Spleen (tissue), 11 donors: ENCODE measurements at regions not wholly inside any gene's neighbourhood (a gene's known extent, or its start where the extent isn't known, plus 50 kb on each side); places are given as distances from the start of the nearest gene placed in this dataset.

ENCODE experiments used
- DNase-seq: peaks from one replicate; pipeline ENCODE4 v3.0.0-alpha.2; 2020
- H3K27ac ChIP-seq, 8 donors: fragments of 200-600 bp; sonication (generic) in 7 of 8; 1 replicate in 4 of 8; 2 replicates in 4 of 8; pipeline versions ENCODE4 v1.5.0 to v1.8.0; 2016 to 2021; ENCODE audit warnings: inconsistent platforms in 4 of 8, mild to moderate bottlenecking in 4 of 8, moderate library complexity in 1 of 8
- H3K27me3 ChIP-seq, 7 donors: fragments of 200-600 bp; sonication (generic) in 6 of 7; replicated peaks in 1 of 7; 1 replicate in 4 of 7; 2 replicates in 3 of 7; pipeline versions ENCODE4 v1.5.0 to v1.8.0; 2016 to 2021; ENCODE audit warnings: inconsistent platforms in 3 of 7, mild to moderate bottlenecking in 1 of 7
- H3K36me3 ChIP-seq, 6 donors: fragments of 200-600 bp; sonication (generic) in 5 of 6; 1 replicate in 4 of 6; 2 replicates in 2 of 6; pipeline versions ENCODE4 v1.5.0 to v1.8.0; 2016 to 2021; ENCODE audit warnings: inconsistent platforms in 2 of 6
- H3K4me1 ChIP-seq, 6 donors: fragments of 200-600 bp; sonication (generic) in 5 of 6; 1 replicate in 3 of 6; 2 replicates in 3 of 6; pipeline versions ENCODE4 v1.5.0 to v1.8.0; 2016 to 2021; ENCODE audit warnings: inconsistent platforms in 3 of 6
- H3K4me3 ChIP-seq, 8 donors: fragments of 200-600 bp; sonication (generic) in 7 of 8; 1 replicate in 4 of 8; 2 replicates in 4 of 8; pipeline versions ENCODE4 v1.5.0 to v1.8.0; 2016 to 2021; ENCODE audit warnings: inconsistent platforms in 4 of 8, mild to moderate bottlenecking in 4 of 8, moderate library complexity in 2 of 8
- H3K9me3 ChIP-seq, 8 donors: fragments of 200-600 bp; sonication (generic) in 7 of 8; 1 replicate in 4 of 8; 2 replicates in 4 of 8; pipeline versions ENCODE4 v1.5.0 to v1.8.0; 2016 to 2021; ENCODE audit warnings: inconsistent platforms in 4 of 8
- POLR2A ChIP-seq, 3 donors: fragments of 450-650 bp; IDR thresholded peaks; one replicate each; pipeline ENCODE4 v1.5.1; 2017; ENCODE audit warnings: antibody characterized with exemption in 3 of 3, mild to moderate bottlenecking in 1 of 3
- POLR2AphosphoS5 ChIP-seq, 3 donors: sonication (generic); formaldehyde crosslinking; IDR thresholded peaks; one replicate each; pipeline ENCODE4 v1.5.1; 2017; ENCODE audit warnings: antibody characterized with exemption in 3 of 3
- whole genome bisulfite sequencing, 5 donors: extraction: QIAGEN DNeasy Blood & Tissue Kit in 3 of 5; methylation state at CpG; one replicate each; pipeline versions ENCODE4 v1.1.5 to v1.1.7; 2013 to 2018; 5-methylcytosine and 5-hydroxymethylcytosine counted together
- intact Hi-C: fragments of 100-400 bp; cut with DNase I; formaldehyde crosslinking; loops from one replicate; pipeline ENCODE4 v1.15.0; 2023; ENCODE audit warnings: low total_unique reads
- TF ChIP-seq, protein P1 (sequence below), 11 experiments: fragments of 200-600 bp in 7 of 11; fragments of 450-650 bp in 4 of 11; sonication (generic) in 4 of 11; IDR thresholded peaks in 8 of 11; conservative IDR thresholded peaks in 3 of 11; 1 replicate in 7 of 11; 2 replicates in 4 of 11; pipeline versions ENCODE4 v1.4.0 to v1.8.0; 2016 to 2021; ENCODE audit warnings: antibody characterized with exemption in 11 of 11, inconsistent platforms in 4 of 11, mild to moderate bottlenecking in 1 of 11
- donor health status: healthy with polysubstance abuse.
- donor health status: DM: no; HTN: no; CAD: no; lungs with moderate emphysema.
- donor health status: DM: no; HTN: no; CAD: no.
- donor health status: Bipolar disorder and iron deficiency.
- donor health status: healthy.
- donor health status: DM: no; HTN: no; CAD: no.
- donor health status: DM: yes; HTN: yes; CAD: no.

DNA sequence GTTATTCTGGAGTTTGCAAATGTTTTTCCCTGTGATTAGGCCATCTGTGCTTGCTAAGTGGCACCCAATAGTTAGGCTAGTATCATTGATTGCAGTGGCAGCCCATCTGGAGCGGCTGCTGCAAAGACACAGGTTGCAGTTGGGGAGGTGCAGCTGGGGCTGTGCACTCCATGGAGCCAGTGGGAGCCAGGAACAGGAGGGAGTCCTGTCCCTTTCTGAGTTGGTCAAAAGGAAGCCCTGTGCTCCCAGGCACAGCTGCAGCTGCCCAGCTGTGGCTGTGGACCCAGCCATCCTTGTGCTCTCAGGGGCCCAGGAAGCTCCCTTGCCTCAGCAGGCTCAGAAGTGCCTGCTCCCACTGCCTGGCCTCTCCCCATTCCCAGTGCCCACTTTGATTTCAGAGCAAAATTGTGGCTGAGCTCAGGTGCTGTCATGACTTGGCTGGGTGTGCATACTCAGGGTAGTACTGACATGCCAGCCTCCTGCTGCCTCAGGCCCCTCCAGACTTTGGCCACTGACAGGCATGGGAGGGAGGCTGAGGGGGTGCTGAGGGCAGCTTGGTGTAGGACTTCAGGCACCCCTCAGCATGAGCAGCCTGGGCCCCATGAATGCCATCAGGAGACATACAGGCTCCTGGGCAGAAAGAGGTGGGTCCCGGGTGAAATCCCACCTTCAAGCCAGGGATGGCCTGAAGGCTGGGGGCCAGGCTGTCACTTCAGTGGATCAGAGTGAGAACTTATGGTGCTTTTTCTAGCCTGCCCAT lies 270.6 kb downstream of the PCDH20 start:
- no peaks in the 10 kb centered on the region for H3K36me3 ChIP-seq
- intact Hi-C loops = no loop called here
- no peaks in the 10 kb centered on the region for H3K4me1 ChIP-seq
- H3K9me3 ChIP-seq = peaks cover 0 to 24% (median 17%) of the 10 kb centered on the region in 8 donors
- peak; percentile 45 for DNase-seq
- WGBS, 5 donors = 78 to 92% (median 83%) methylated on average over 2 of the region's 2 CpGs
- H3K4me3 ChIP-seq = no peak overlapping the region
- no peak overlapping the region for H3K27ac ChIP-seq
- H3K27me3 ChIP-seq = no peaks in the 10 kb centered on the region
- TF ChIP-seq, protein P1, sequence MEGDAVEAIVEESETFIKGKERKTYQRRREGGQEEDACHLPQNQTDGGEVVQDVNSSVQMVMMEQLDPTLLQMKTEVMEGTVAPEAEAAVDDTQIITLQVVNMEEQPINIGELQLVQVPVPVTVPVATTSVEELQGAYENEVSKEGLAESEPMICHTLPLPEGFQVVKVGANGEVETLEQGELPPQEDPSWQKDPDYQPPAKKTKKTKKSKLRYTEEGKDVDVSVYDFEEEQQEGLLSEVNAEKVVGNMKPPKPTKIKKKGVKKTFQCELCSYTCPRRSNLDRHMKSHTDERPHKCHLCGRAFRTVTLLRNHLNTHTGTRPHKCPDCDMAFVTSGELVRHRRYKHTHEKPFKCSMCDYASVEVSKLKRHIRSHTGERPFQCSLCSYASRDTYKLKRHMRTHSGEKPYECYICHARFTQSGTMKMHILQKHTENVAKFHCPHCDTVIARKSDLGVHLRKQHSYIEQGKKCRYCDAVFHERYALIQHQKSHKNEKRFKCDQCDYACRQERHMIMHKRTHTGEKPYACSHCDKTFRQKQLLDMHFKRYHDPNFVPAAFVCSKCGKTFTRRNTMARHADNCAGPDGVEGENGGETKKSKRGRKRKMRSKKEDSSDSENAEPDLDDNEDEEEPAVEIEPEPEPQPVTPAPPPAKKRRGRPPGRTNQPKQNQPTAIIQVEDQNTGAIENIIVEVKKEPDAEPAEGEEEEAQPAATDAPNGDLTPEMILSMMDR (IDR thresholded peaks at IDR 0.05 in 8 of 11, conservative IDR thresholded peaks at IDR 0.05 in 3 of 11) = no peak
- TF ChIP-seq POLR2A (IDR thresholded peaks at IDR 0.05) = no peak
- no peak for TF ChIP-seq POLR2AphosphoS5 (IDR thresholded peaks at IDR 0.05)

DNA sequence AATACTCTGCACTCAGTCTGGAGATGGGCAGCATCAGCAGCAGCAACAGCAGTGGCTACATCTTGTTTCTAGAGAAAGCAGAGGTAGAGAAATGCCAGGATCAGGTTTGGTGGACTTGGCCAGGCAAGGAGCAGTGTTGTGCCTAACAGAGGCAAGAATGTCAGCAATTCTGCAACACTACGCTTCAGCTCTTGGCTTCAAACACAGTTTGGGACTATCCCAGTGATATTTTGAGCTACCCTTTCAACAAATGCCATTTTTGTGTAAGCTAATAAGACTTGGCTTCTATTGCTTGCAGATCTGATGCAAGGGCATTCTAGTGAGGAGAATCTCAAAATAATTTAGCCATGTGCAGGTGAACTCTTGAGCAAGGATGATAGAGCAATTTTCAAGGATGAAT lies 271.3 kb downstream of the PCDH20 start:
- TF ChIP-seq POLR2A (IDR thresholded peaks at IDR 0.05) (no peak), POLR2AphosphoS5 (IDR thresholded peaks at IDR 0.05) (no peak)
- TF ChIP-seq, protein P1 (IDR thresholded peaks at IDR 0.05 in 8 of 11, conservative IDR thresholded peaks at IDR 0.05 in 3 of 11) = no peak
- WGBS, 5 donors = 50 to 85% (median 74%) methylated on average over 1 of the region's 1 CpG
- DNase-seq = no peak
- no peak overlapping the region for H3K4me3 ChIP-seq
- intact Hi-C loops = no loop called here
- no peak overlapping the region for H3K27ac ChIP-seq
- H3K9me3 ChIP-seq = peaks cover 0 to 24% (median 17%) of the 10 kb centered on the region in 8 donors
- no peaks in the 10 kb centered on the region for H3K36me3 ChIP-seq
- no peaks in the 10 kb centered on the region for H3K27me3 ChIP-seq
- no peaks in the 10 kb centered on the region for H3K4me1 ChIP-seq

GRCh38 chr13:61142506-61142905 lies 273.1 kb downstream of the PCDH20 start:
- Histone ChIP-seq H3K27ac (no peak overlapping the region), H3K27me3 (no peaks in the 10 kb centered on the region), H3K4me1 (no peaks in the 10 kb centered on the region), H3K36me3 (no peaks in the 10 kb centered on the region), H3K9me3 (peaks cover 0 to 24% (median 17%) of the 10 kb centered on the region in 8 donors), H3K4me3 (no peak overlapping the region)
- intact Hi-C loops = no loop called here
- TF ChIP-seq, protein P1 (IDR thresholded peaks at IDR 0.05 in 8 of 11, conservative IDR thresholded peaks at IDR 0.05 in 3 of 11) = no peak
- TF ChIP-seq POLR2A (IDR thresholded peaks at IDR 0.05) (no peak), POLR2AphosphoS5 (IDR thresholded peaks at IDR 0.05) (no peak)
- no peak for DNase-seq

DNA sequence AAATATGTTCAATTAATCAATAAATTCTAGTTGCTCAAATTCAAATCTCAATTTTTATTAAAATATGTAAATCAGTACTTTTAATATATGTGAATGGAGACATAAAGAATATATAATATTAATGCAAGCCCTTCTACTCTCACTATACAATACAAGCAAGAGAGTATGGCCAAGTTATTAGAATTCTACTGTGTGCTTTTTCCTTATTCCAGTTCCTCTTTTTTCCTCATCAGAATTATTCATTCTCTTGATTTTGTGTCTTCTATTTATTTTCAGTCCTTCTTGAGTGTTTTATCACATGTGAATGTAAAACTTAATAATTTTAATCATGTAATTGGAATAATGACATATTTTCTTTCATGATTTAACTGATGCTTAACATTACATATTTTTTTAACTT lies 276.8 kb downstream of the PCDH20 start:
- Histone ChIP-seq H3K27ac (no peak overlapping the region), H3K4me3 (no peak overlapping the region), H3K36me3 (no peaks in the 10 kb centered on the region), H3K4me1 (no peaks in the 10 kb centered on the region), H3K27me3 (no peaks in the 10 kb centered on the region), H3K9me3 (peaks cover 0 to 6% (median 0%) of the 10 kb centered on the region in 8 donors)
- intact Hi-C loops = no loop called here
- no peak for DNase-seq
- no peak for TF ChIP-seq POLR2AphosphoS5 (IDR thresholded peaks at IDR 0.05)
- TF ChIP-seq, protein P1 (IDR thresholded peaks at IDR 0.05 in 8 of 11, conservative IDR thresholded peaks at IDR 0.05 in 3 of 11) = no peak
- TF ChIP-seq POLR2A (IDR thresholded peaks at IDR 0.05) = no peak
